CD14-positive monocyte (primary cell): ENCODE measurements at regions not wholly inside any gene's neighbourhood (a gene's known extent, or its start where the extent isn't known, plus 50 kb on each side); places are given as distances from the start of the nearest gene placed in this dataset.

Source experiments
- DNase-seq, 3 donors: peaks; one replicate each; pipeline ENCODE4 v3.0.0-alpha.2; 2011 to 2022
- H2AFZ ChIP-seq: 2 replicates; pipeline ENCODE4 v1.6.0; 2012; ENCODE audit warnings: mild to moderate bottlenecking, low read depth, low read length, inconsistent platforms; ENCODE audit not compliant: insufficient read depth, poor library complexity, severe bottlenecking
- H3K27ac ChIP-seq, 2 donors: 1 replicate in 1 of 2; 2 replicates in 1 of 2; pipeline ENCODE4 v1.5.1; 2012 to 2013; ENCODE audit warnings: low read length in 2 of 2, control low read depth in 1 of 2, inconsistent platforms in 1 of 2, low read depth in 1 of 2, mild to moderate bottlenecking in 1 of 2
- H3K27me3 ChIP-seq, 2 donors: one replicate each; pipeline versions ENCODE4 v1.6.0 to v1.6.1; 2011 to 2013; ENCODE audit warnings: low read length in 2 of 2; ENCODE audit not compliant: control insufficient read depth in 2 of 2, insufficient read depth in 2 of 2
- H3K36me3 ChIP-seq, 2 donors: replicated peaks in 1 of 2; 1 replicate in 1 of 2; 2 replicates in 1 of 2; pipeline versions ENCODE4 v1.5.1 to v1.6.1; 2012 to 2013; ENCODE audit warnings: low read length in 2 of 2, control low read depth in 1 of 2, inconsistent platforms in 1 of 2, mild to moderate bottlenecking in 1 of 2; ENCODE audit not compliant: insufficient read depth in 2 of 2, control insufficient read depth in 1 of 2
- H3K4me1 ChIP-seq, 2 donors: 1 replicate in 1 of 2; 2 replicates in 1 of 2; pipeline versions ENCODE4 v1.5.1 to v1.6.1; 2012 to 2013; ENCODE audit warnings: low read length in 2 of 2, control low read depth in 1 of 2, inconsistent platforms in 1 of 2, mild to moderate bottlenecking in 1 of 2, moderate library complexity in 1 of 2; ENCODE audit not compliant: insufficient read depth in 2 of 2, control insufficient read depth in 1 of 2
- H3K4me2 ChIP-seq: replicated peaks from 2 replicates; pipeline ENCODE3; 2012; ENCODE audit warnings: low read length, moderate library complexity, mild to moderate bottlenecking; ENCODE audit not compliant: poor library complexity, severe bottlenecking; ENCODE audit errors: extremely low read depth
- H3K4me3 ChIP-seq, 3 experiments: fragments of 200-600 bp in 1 of 3; sonication (generic) in 1 of 3; replicated peaks in 1 of 3; 1 replicate in 2 of 3; 2 replicates in 1 of 3; pipeline ENCODE4 v1.5.1; 2011 to 2013; ENCODE audit warnings: low read length in 3 of 3, mild to moderate bottlenecking in 3 of 3, control low read depth in 2 of 3, low read depth in 2 of 3, inconsistent platforms in 1 of 3, moderate library complexity in 1 of 3
- H3K79me2 ChIP-seq: 2 replicates; pipeline ENCODE4 v1.6.0; 2012; ENCODE audit warnings: mild to moderate bottlenecking, control low read depth, inconsistent platforms, low read length, moderate library complexity; ENCODE audit not compliant: insufficient read depth
- H3K9ac ChIP-seq: 2 replicates; pipeline ENCODE4 v1.6.0; 2017; ENCODE audit warnings: low read length, mild to moderate bottlenecking; ENCODE audit not compliant: insufficient read depth, poor library complexity, severe bottlenecking
- H3K9me3 ChIP-seq, 2 donors: replicated peaks in 1 of 2; 1 replicate in 1 of 2; 2 replicates in 1 of 2; pipeline versions ENCODE4 v1.5.1 to v1.6.1; 2012 to 2013; ENCODE audit warnings: low read length in 2 of 2, control low read depth in 1 of 2; ENCODE audit not compliant: control insufficient read depth in 1 of 2, insufficient read depth in 1 of 2
- H4K20me1 ChIP-seq: 2 replicates; pipeline ENCODE4 v1.6.0; 2012; ENCODE audit warnings: mild to moderate bottlenecking, low read length, control low read depth, moderate library complexity; ENCODE audit not compliant: insufficient read depth
- H3K27ac Mint-ChIP-seq, 7 donors: one replicate each; pipeline ENCODE4 v1.8.0; 2020; ENCODE audit warnings: mild to moderate bottlenecking in 7 of 7, mixed read lengths in 7 of 7, moderate library complexity in 6 of 7, inconsistent platforms in 2 of 7
- H3K27me3 Mint-ChIP-seq, 3 donors: one replicate each; pipeline ENCODE4 v1.8.0; 2021 to 2022; ENCODE audit warnings: low read depth in 3 of 3, mild to moderate bottlenecking in 3 of 3, mixed read lengths in 3 of 3, moderate library complexity in 3 of 3, inconsistent platforms in 1 of 3
- H3K36me3 Mint-ChIP-seq, 2 donors: one replicate each; pipeline ENCODE4 v1.8.0; 2020; ENCODE audit warnings: mixed read lengths in 2 of 2, inconsistent platforms in 1 of 2, mild to moderate bottlenecking in 1 of 2
- H3K4me1 Mint-ChIP-seq: one replicate; pipeline ENCODE4 v1.8.0; 2020; ENCODE audit warnings: mild to moderate bottlenecking, mixed read lengths
- H3K4me3 Mint-ChIP-seq, 2 donors: one replicate each; pipeline ENCODE4 v1.8.0; 2020; ENCODE audit warnings: mild to moderate bottlenecking in 2 of 2, mixed read lengths in 2 of 2, moderate library complexity in 1 of 2
- H3K9me3 Mint-ChIP-seq, 7 donors: one replicate each; pipeline ENCODE4 v1.8.0; 2020 to 2022; ENCODE audit warnings: mixed read lengths in 7 of 7, mild to moderate bottlenecking in 6 of 7, moderate library complexity in 6 of 7, inconsistent platforms in 2 of 7
- CTCF ChIP-seq: fragments of 200-600 bp; IDR thresholded peaks from one replicate; pipeline ENCODE4 v1.8.0; 2022; ENCODE audit warnings: antibody characterized with exemption, mild to moderate bottlenecking
- WGBS: methylation state at CpG from one replicate; pipeline ENCODE4 v1.1.5; 2013; ENCODE audit warnings: missing lambda C conversion rate; ENCODE audit not compliant: insufficient coverage; 5-methylcytosine and 5-hydroxymethylcytosine counted together
- intact Hi-C, 2 donors: fragments of 100-400 bp; cut with micrococcal nuclease; formaldehyde crosslinking; loops; one replicate each; pipeline versions ENCODE4 v1.15.0 to v1.15.1; 2023

DNA sequence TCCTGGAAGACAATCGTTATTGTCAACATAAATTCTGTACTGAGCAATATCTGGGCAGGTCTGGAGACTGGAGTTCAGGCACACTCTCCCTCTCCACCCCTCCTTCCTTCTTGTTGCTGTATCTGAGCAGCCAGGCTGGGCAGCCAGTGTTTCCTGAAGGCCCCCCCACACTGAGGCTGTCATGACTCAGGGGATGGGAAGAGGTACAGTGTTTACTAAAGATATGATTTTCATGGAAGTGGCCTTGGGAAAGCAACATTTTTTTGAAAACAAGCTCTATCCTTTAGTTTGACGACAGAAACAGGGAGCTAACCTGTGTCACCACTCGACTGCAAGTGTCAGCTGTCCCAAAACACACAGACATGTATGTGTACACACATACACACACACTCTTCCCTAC, 1485.4 kb upstream of the TMEM132C start:
- Histone ChIP-seq H3K4me2 (no peak overlapping the region), H3K79me2 (no peaks in the 10 kb centered on the region), H3K9me3 (no peaks in the 10 kb centered on the region), H3K36me3 (no peaks in the 10 kb centered on the region), H3K4me1 (no peaks in the 10 kb centered on the region), H3K4me3 (no peak overlapping the region), H2AFZ (no peak overlapping the region), H3K27ac (no peak overlapping the region), H4K20me1 (no peaks in the 10 kb centered on the region), H3K9ac (no peak overlapping the region), H3K27me3 (no peaks in the 10 kb centered on the region)
- H3K9me3 Mint-ChIP-seq: peaks cover 0 to 4% (median 0%) of the 10 kb centered on the region in 7 donors
- H3K4me1 Mint-ChIP-seq: no peaks in the 10 kb centered on the region
- no peak for DNase-seq
- TF ChIP-seq CTCF: no peak
- 73% methylated on average over 2 of the region's 3 CpGs for WGBS
- H3K27me3 Mint-ChIP-seq: peaks cover 0 to 3% (median 3%) of the 10 kb centered on the region in 3 donors
- no peaks in the 10 kb centered on the region for H3K36me3 Mint-ChIP-seq
- H3K4me3 Mint-ChIP-seq: no peak overlapping the region
- intact Hi-C loops: no loop called here
- H3K27ac Mint-ChIP-seq: no peak overlapping the region

DNA sequence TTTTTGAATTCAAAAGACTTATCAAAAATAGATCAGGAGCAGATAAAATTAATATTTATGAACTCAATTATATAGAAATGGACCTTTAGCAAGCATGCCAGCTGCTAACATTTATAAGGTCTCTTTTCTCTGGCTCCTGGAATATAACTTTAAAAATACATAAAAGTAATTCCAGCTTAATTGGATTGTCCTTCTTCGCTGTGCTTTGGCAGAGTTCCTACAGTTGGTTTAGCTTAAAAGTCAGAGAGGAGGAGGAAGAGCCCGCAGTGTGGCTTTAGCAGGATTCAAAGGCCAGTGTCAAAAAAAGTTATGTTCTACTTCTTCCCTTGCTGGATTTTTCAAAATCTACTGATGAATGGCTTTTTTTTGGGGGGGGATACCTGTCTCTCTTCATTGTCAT, 1484.9 kb upstream of the TMEM132C start:
- Histone ChIP-seq H3K27me3 (no peaks in the 10 kb centered on the region), H3K9ac (no peak overlapping the region), H3K79me2 (no peaks in the 10 kb centered on the region), H3K4me1 (no peaks in the 10 kb centered on the region), H4K20me1 (no peaks in the 10 kb centered on the region), H3K4me3 (no peak overlapping the region), H3K4me2 (no peak overlapping the region), H3K36me3 (no peaks in the 10 kb centered on the region), H3K27ac (no peak overlapping the region), H3K9me3 (no peaks in the 10 kb centered on the region), H2AFZ (no peak overlapping the region)
- intact Hi-C loops: no loop called here
- peaks cover 0 to 4% (median 0%) of the 10 kb centered on the region in 7 donors for H3K9me3 Mint-ChIP-seq
- peaks cover 0 to 4% (median 3%) of the 10 kb centered on the region in 3 donors for H3K27me3 Mint-ChIP-seq
- no peaks in the 10 kb centered on the region for H3K4me1 Mint-ChIP-seq
- no peaks in the 10 kb centered on the region for H3K36me3 Mint-ChIP-seq
- TF ChIP-seq CTCF: no peak
- H3K4me3 Mint-ChIP-seq: no peak overlapping the region
- 60% methylated on average over 1 of the region's 2 CpGs for WGBS
- H3K27ac Mint-ChIP-seq: no peak overlapping the region
- no peak for DNase-seq
